Neural progenitor cell (in vitro differentiated cells): ENCODE measurements at regions not wholly inside any gene's neighbourhood (a gene's known extent, or its start where the extent isn't known, plus 50 kb on each side); places are given as distances from the start of the nearest gene placed in this dataset.

ENCODE experiments used
- EZH2phosphoT487 ChIP-seq: fragments of 200-600 bp; sonication (generic); IDR thresholded peaks from 2 replicates; pipeline ENCODE4 v1.6.1; 2017; ENCODE audit warnings: antibody characterized with exemption
- TF ChIP-seq, protein P1 (sequence below): fragments of 200-600 bp; sonication (generic); IDR thresholded peaks from 2 replicates; pipeline ENCODE4 v1.5.1; 2017; ENCODE audit warnings: antibody characterized with exemption, mild to moderate bottlenecking

DNA sequence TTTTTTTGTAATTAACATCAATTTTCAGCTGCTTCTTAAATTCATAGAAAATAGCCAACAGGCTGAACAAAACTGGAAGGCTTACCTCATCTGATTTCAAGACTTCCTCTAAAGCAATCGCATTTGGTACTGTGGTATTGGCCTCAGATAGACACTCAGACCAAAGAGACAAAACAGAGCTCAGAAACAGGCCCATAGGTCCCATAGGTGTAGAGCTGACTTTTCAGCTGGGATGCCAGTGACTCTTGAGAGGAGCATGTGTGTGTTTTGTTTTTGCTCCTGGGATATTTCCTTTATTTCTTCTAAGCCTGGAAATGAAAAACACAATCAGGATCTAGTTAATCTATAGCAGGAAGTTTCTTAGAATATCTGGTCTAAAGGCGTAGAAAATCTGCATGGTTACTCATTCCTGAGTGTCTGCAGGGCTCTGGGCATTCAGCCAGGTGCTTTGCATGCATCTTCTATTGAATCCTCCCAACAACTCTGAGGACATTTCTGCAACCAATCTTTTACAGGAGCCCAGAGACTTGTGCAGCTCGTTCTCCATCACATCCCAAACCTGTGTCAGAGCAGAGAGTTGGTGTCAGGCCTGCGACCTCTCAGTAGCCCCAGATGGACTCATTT, 190.8 kb downstream of the RTP5 start:
- TF ChIP-seq, protein P1, sequence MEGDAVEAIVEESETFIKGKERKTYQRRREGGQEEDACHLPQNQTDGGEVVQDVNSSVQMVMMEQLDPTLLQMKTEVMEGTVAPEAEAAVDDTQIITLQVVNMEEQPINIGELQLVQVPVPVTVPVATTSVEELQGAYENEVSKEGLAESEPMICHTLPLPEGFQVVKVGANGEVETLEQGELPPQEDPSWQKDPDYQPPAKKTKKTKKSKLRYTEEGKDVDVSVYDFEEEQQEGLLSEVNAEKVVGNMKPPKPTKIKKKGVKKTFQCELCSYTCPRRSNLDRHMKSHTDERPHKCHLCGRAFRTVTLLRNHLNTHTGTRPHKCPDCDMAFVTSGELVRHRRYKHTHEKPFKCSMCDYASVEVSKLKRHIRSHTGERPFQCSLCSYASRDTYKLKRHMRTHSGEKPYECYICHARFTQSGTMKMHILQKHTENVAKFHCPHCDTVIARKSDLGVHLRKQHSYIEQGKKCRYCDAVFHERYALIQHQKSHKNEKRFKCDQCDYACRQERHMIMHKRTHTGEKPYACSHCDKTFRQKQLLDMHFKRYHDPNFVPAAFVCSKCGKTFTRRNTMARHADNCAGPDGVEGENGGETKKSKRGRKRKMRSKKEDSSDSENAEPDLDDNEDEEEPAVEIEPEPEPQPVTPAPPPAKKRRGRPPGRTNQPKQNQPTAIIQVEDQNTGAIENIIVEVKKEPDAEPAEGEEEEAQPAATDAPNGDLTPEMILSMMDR = no peak
- TF ChIP-seq EZH2phosphoT487 = no peak
